ENCODE measurements at regions not wholly inside any gene's neighbourhood (a gene's known extent, or its start where the extent isn't known, plus 50 kb on each side); places are given as distances from the start of the nearest gene placed in this dataset.

- TF ChIP-seq CTCF (IDR thresholded peaks at IDR 0.05; ENCODE audit: extremely low read depth, missing control alignments): no peak
- DNase-seq (ENCODE audit: low spot score): no peak
Observed at GRCh38 chr16:88322500-88322970, 60.2 kb upstream of the ZNF469 start.

- DNase-seq (ENCODE audit: low spot score): no peak
Observed at GRCh38 chr16:88323041-88323440, 59.7 kb upstream of the ZNF469 start.

GRCh38 chr16:88323546-88324330 is 59.0 kb upstream of the ZNF469 start:
- TF ChIP-seq CTCF (IDR thresholded peaks at IDR 0.05; ENCODE audit: extremely low read depth, missing control alignments): no peak
- DNase-seq (ENCODE audit: low spot score): no peak

More at GRCh38 chr16:88323041-88323440, 59.7 kb upstream of the ZNF469 start:
- TF ChIP-seq CTCF (IDR thresholded peaks at IDR 0.05; ENCODE audit: extremely low read depth, missing control alignments): no peak

GRCh38 chr16:88325087-88325750 is 57.5 kb upstream of the ZNF469 start:
- TF ChIP-seq CTCF (IDR thresholded peaks at IDR 0.05; ENCODE audit: extremely low read depth, missing control alignments): no peak
- DNase-seq (ENCODE audit: low spot score): no peak

GRCh38 chr16:88325976-88326375 is 56.8 kb upstream of the ZNF469 start:
- TF ChIP-seq CTCF (IDR thresholded peaks at IDR 0.05; ENCODE audit: extremely low read depth, missing control alignments): no peak
- no peak for DNase-seq (ENCODE audit: low spot score)

- no peak for DNase-seq (ENCODE audit: low spot score)
- no peak for TF ChIP-seq CTCF (IDR thresholded peaks at IDR 0.05; ENCODE audit: extremely low read depth, missing control alignments)
Observed at GRCh38 chr16:88326611-88327485, 55.9 kb upstream of the ZNF469 start.
